Lung (tissue), 11 donors: ENCODE measurements at regions not wholly inside any gene's neighbourhood (a gene's known extent, or its start where the extent isn't known, plus 50 kb on each side); places are given as distances from the start of the nearest gene placed in this dataset.

Source experiments
- ATAC-seq: fragments of 200-7000 bp; cut with Tn5 transposase; one replicate; pipeline ENCODE4 v1.9.1; 2020; ENCODE audit warnings: moderate number of reproducible peaks; ENCODE audit not compliant: insufficient read depth, low FRiP score
- DNase-seq, 3 donors: peaks; one replicate each; pipeline ENCODE4 v3.0.0-alpha.2; 2013 to 2017
- H3K27ac ChIP-seq, 2 donors: one replicate each; pipeline ENCODE4 v1.5.1; 2013; ENCODE audit warnings: mild to moderate bottlenecking in 2 of 2, moderate library complexity in 2 of 2, control low read depth in 1 of 2, inconsistent platforms in 1 of 2, low read depth in 1 of 2, low read length in 1 of 2
- H3K27me3 ChIP-seq, 3 donors: one replicate each; pipeline ENCODE4 v1.5.1; 2013; ENCODE audit warnings: low read length in 2 of 3; ENCODE audit not compliant: control insufficient read depth in 3 of 3, insufficient read depth in 3 of 3
- H3K36me3 ChIP-seq, 4 donors: one replicate each; pipeline ENCODE4 v1.5.1; 2013; ENCODE audit warnings: low read length in 4 of 4, mild to moderate bottlenecking in 1 of 4, moderate library complexity in 1 of 4; ENCODE audit not compliant: control insufficient read depth in 4 of 4, insufficient read depth in 4 of 4
- H3K4me1 ChIP-seq, 5 donors: one replicate each; pipeline ENCODE4 v1.5.1; 2013; ENCODE audit warnings: low read length in 5 of 5, mild to moderate bottlenecking in 2 of 5, moderate library complexity in 1 of 5; ENCODE audit not compliant: control insufficient read depth in 5 of 5, insufficient read depth in 5 of 5
- H3K4me3 ChIP-seq: one replicate; pipeline ENCODE4 v1.5.1; 2013; ENCODE audit warnings: mild to moderate bottlenecking, control low read depth, moderate library complexity
- H3K9ac ChIP-seq, 2 donors: one replicate each; pipeline ENCODE4 v1.5.1; 2013; ENCODE audit warnings: low read length in 2 of 2, control low read depth in 1 of 2; ENCODE audit not compliant: insufficient read depth in 1 of 2
- H3K9me3 ChIP-seq, 4 donors: one replicate each; pipeline ENCODE4 v1.5.1; 2013; ENCODE audit warnings: low read length in 3 of 4, mild to moderate bottlenecking in 1 of 4, moderate library complexity in 1 of 4; ENCODE audit not compliant: control insufficient read depth in 4 of 4, insufficient read depth in 3 of 4
- CTCF ChIP-seq: IDR thresholded peaks from 2 replicates; pipeline ENCODE4 v1.5.1; 2012; ENCODE audit warnings: mild to moderate bottlenecking; ENCODE audit errors: control extremely low read depth, extremely low read depth
- whole genome bisulfite sequencing, 2 donors: extraction: QIAGEN DNeasy Blood & Tissue Kit; methylation state at CpG; one replicate each; pipeline ENCODE4 v1.1.7; 2013; 5-methylcytosine and 5-hydroxymethylcytosine counted together
- donor health status: control.
- donor health status: control.
- donor health status: Bipolar disorder and iron deficiency.
- donor health status: healthy.
- donor health status: DM: yes; HTN: yes; CAD: no.

GRCh38 chr5:96053063-96053735 lies 91.5 kb upstream of the ELL2 start:
- H3K9me3 ChIP-seq = no peaks in the 10 kb centered on the region
- H3K4me3 ChIP-seq = no peak overlapping the region
- no peak overlapping the region for H3K27ac ChIP-seq
- H3K27me3 ChIP-seq = no peaks in the 10 kb centered on the region
- ATAC-seq = no peak
- H3K36me3 ChIP-seq = no peaks in the 10 kb centered on the region
- WGBS, 2 donors = 81 to 82% methylated on average over 3 of the region's 3 CpGs
- H3K4me1 ChIP-seq = peaks cover 0 to 6% (median 3%) of the 10 kb centered on the region in 5 donors
- TF ChIP-seq CTCF = no peak
- no peak for DNase-seq
- H3K9ac ChIP-seq = no peak overlapping the region

GRCh38 chr5:96052374-96052773 lies 90.7 kb upstream of the ELL2 start:
- WGBS, 2 donors = 94 to 100% methylated on average over 1 of the region's 1 CpG
- ATAC-seq (no peak), DNase-seq (no peak)
- Histone ChIP-seq H3K36me3 (no peaks in the 10 kb centered on the region), H3K27ac (no peak overlapping the region), H3K9me3 (no peaks in the 10 kb centered on the region), H3K27me3 (no peaks in the 10 kb centered on the region), H3K9ac (no peak overlapping the region), H3K4me1 (peaks cover 0 to 6% (median 3%) of the 10 kb centered on the region in 5 donors), H3K4me3 (no peak overlapping the region)
- TF ChIP-seq CTCF = no peak

- H3K9me3 ChIP-seq = no peaks in the 10 kb centered on the region
- no peak overlapping the region for H3K4me3 ChIP-seq
- no peaks in the 10 kb centered on the region for H3K27me3 ChIP-seq
- no peak for TF ChIP-seq CTCF
- H3K9ac ChIP-seq = no peak overlapping the region
- ATAC-seq (no peak), DNase-seq (peak in 1 of 3 donors; percentile 13)
- H3K27ac ChIP-seq = no peak overlapping the region
- 32 to 42% methylated on average over 4 of the region's 4 CpGs for WGBS, 2 donors
- no peaks in the 10 kb centered on the region for H3K36me3 ChIP-seq
- H3K4me1 ChIP-seq = peaks cover 0 to 6% (median 3%) of the 10 kb centered on the region in 5 donors
Measured at GRCh38 chr5:96051401-96051830, 89.8 kb upstream of the ELL2 start.
